Adipocyte (in vitro differentiated cells): ENCODE measurements at regions not wholly inside any gene's neighbourhood (a gene's known extent, or its start where the extent isn't known, plus 50 kb on each side); places are given as distances from the start of the nearest gene placed in this dataset.

Experiments used
- DNase-seq: peaks from one replicate; pipeline ENCODE4 v3.0.0-alpha.2; 2015; ENCODE audit warnings: low read depth
- H3K27me3 ChIP-seq: replicated peaks from 2 replicates; pipeline ENCODE4 v1.7.0; 2013; ENCODE audit warnings: mild to moderate bottlenecking, low read length, moderate library complexity; ENCODE audit not compliant: control insufficient read depth, insufficient read depth
- H3K36me3 ChIP-seq: 2 replicates; pipeline ENCODE4 v1.7.0; 2013; ENCODE audit warnings: low read length, mild to moderate bottlenecking, moderate library complexity; ENCODE audit not compliant: control insufficient read depth, insufficient read depth, severe bottlenecking
- H3K4me1 ChIP-seq: 2 replicates; pipeline ENCODE4 v1.7.0; 2013; ENCODE audit warnings: mild to moderate bottlenecking, low read length, moderate library complexity; ENCODE audit not compliant: control insufficient read depth, insufficient read depth
- H3K4me3 ChIP-seq: 2 replicates; pipeline ENCODE4 v1.7.0; 2013; ENCODE audit warnings: mild to moderate bottlenecking, low read length, moderate library complexity
- H3K9ac ChIP-seq: 2 replicates; pipeline ENCODE4 v1.7.0; 2013; ENCODE audit warnings: mild to moderate bottlenecking, low read length, moderate library complexity
- H3K9me3 ChIP-seq: 2 replicates; pipeline ENCODE4 v1.7.0; 2013; ENCODE audit warnings: mild to moderate bottlenecking, low read length, moderate library complexity; ENCODE audit not compliant: control insufficient read depth

GRCh38 chr14:98725676-98726075 lies 546.3 kb downstream of the BCL11B start:
- Histone ChIP-seq H3K36me3 (no peaks in the 10 kb centered on the region), H3K27me3 (no peaks in the 10 kb centered on the region), H3K4me3 (no peak overlapping the region), H3K9me3 (no peaks in the 10 kb centered on the region), H3K4me1 (no peaks in the 10 kb centered on the region), H3K9ac (no peak overlapping the region)
- DNase-seq: no peak

GRCh38 chr14:98726585-98727405 lies 545.2 kb downstream of the BCL11B start:
- H3K36me3 ChIP-seq: no peaks in the 10 kb centered on the region
- no peaks in the 10 kb centered on the region for H3K27me3 ChIP-seq
- no peaks in the 10 kb centered on the region for H3K4me1 ChIP-seq
- no peaks in the 10 kb centered on the region for H3K9me3 ChIP-seq
- H3K9ac ChIP-seq: no peak overlapping the region
- no peak for DNase-seq
- H3K4me3 ChIP-seq: no peak overlapping the region

- Histone ChIP-seq H3K27me3 (no peaks in the 10 kb centered on the region), H3K36me3 (no peaks in the 10 kb centered on the region), H3K4me3 (no peak overlapping the region), H3K9ac (no peak overlapping the region), H3K4me1 (no peaks in the 10 kb centered on the region), H3K9me3 (no peaks in the 10 kb centered on the region)
- no peak for DNase-seq
Measured at GRCh38 chr14:98728024-98728423, 544.0 kb downstream of the BCL11B start.

- no peak for DNase-seq
- no peaks in the 10 kb centered on the region for H3K36me3 ChIP-seq
- H3K9me3 ChIP-seq: no peaks in the 10 kb centered on the region
- H3K27me3 ChIP-seq: no peaks in the 10 kb centered on the region
- no peaks in the 10 kb centered on the region for H3K4me1 ChIP-seq
- no peak overlapping the region for H3K9ac ChIP-seq
- H3K4me3 ChIP-seq: no peak overlapping the region
Measured at GRCh38 chr14:98728836-98729235, 543.2 kb downstream of the BCL11B start.

GRCh38 chr14:98731286-98731685 lies 540.7 kb downstream of the BCL11B start:
- H3K9ac ChIP-seq: no peak overlapping the region
- H3K4me3 ChIP-seq: no peak overlapping the region
- no peaks in the 10 kb centered on the region for H3K4me1 ChIP-seq
- no peaks in the 10 kb centered on the region for H3K9me3 ChIP-seq
- DNase-seq: no peak
- no peaks in the 10 kb centered on the region for H3K36me3 ChIP-seq
- no peaks in the 10 kb centered on the region for H3K27me3 ChIP-seq

- Histone ChIP-seq H3K9me3 (no peaks in the 10 kb centered on the region), H3K4me3 (no peak overlapping the region), H3K4me1 (no peaks in the 10 kb centered on the region), H3K27me3 (no peaks in the 10 kb centered on the region), H3K9ac (no peak overlapping the region), H3K36me3 (no peaks in the 10 kb centered on the region)
- DNase-seq: no peak
Measured at GRCh38 chr14:98731701-98732100, 540.3 kb downstream of the BCL11B start.

GRCh38 chr14:98733536-98733935 lies 538.5 kb downstream of the BCL11B start:
- no peaks in the 10 kb centered on the region for H3K27me3 ChIP-seq
- H3K4me3 ChIP-seq: no peak overlapping the region
- H3K36me3 ChIP-seq: no peaks in the 10 kb centered on the region
- DNase-seq: no peak
- H3K9ac ChIP-seq: no peak overlapping the region
- no peaks in the 10 kb centered on the region for H3K4me1 ChIP-seq
- no peaks in the 10 kb centered on the region for H3K9me3 ChIP-seq

GRCh38 chr14:98736701-98737338 lies 535.2 kb downstream of the BCL11B start:
- DNase-seq: no peak
- no peaks in the 10 kb centered on the region for H3K9me3 ChIP-seq

GRCh38 chr14:98741523-98741922 lies 530.5 kb downstream of the BCL11B start:
- Histone ChIP-seq H3K36me3 (no peaks in the 10 kb centered on the region), H3K4me1 (no peaks in the 10 kb centered on the region), H3K9ac (no peak overlapping the region), H3K9me3 (no peaks in the 10 kb centered on the region), H3K27me3 (no peaks in the 10 kb centered on the region), H3K4me3 (no peak overlapping the region)
- no peak for DNase-seq

More at GRCh38 chr14:98736701-98737338, 535.2 kb downstream of the BCL11B start:
- Histone ChIP-seq H3K4me3 (no peak overlapping the region), H3K27me3 (no peaks in the 10 kb centered on the region), H3K4me1 (no peaks in the 10 kb centered on the region), H3K36me3 (no peaks in the 10 kb centered on the region), H3K9ac (no peak overlapping the region)

GRCh38 chr14:98742001-98742400 lies 530.0 kb downstream of the BCL11B start:
- no peaks in the 10 kb centered on the region for H3K4me1 ChIP-seq
- no peak overlapping the region for H3K4me3 ChIP-seq
- H3K36me3 ChIP-seq: no peaks in the 10 kb centered on the region
- no peak overlapping the region for H3K9ac ChIP-seq
- H3K27me3 ChIP-seq: no peaks in the 10 kb centered on the region
- DNase-seq: no peak
- no peaks in the 10 kb centered on the region for H3K9me3 ChIP-seq

- DNase-seq: no peak
- Histone ChIP-seq H3K4me3 (no peak overlapping the region), H3K27me3 (no peaks in the 10 kb centered on the region), H3K9ac (no peak overlapping the region), H3K4me1 (no peaks in the 10 kb centered on the region), H3K9me3 (no peaks in the 10 kb centered on the region), H3K36me3 (no peaks in the 10 kb centered on the region)
Measured at GRCh38 chr14:98743536-98743935, 528.5 kb downstream of the BCL11B start.
